ENCODE measurements at regions not wholly inside any gene's neighbourhood (a gene's known extent, or its start where the extent isn't known, plus 50 kb on each side); places are given as distances from the start of the nearest gene placed in this dataset.
A peak's percentile ranks its signal among the peaks of the same experiment; 100 is the strongest.
"Not testable (repeated sequence)": the region's sequence is repeated elsewhere in the genome, so short reads cannot be mapped to it uniquely, and the experiment has no call there.

- DNase-seq (ENCODE audit: low read depth in 2 of 2), result peak in 1 of 2 donors; percentile 9
- H3K4me3 ChIP-seq (replicated peaks in 1 of 2; ENCODE audit: low read depth in 2 of 2, low read length in 2 of 2), result no peak overlapping the region
- no peak for TF ChIP-seq CTCF (IDR thresholded peaks at IDR 0.05; ENCODE audit: low read depth, low read length)
Measured at GRCh38 chr13:39822437-39822836, 167.0 kb downstream of the COG6 start.

GRCh38 chr13:39823063-39823713 is 167.7 kb downstream of the COG6 start:
- no peak for DNase-seq (ENCODE audit: low read depth in 2 of 2)
- no peak for TF ChIP-seq CTCF (IDR thresholded peaks at IDR 0.05; ENCODE audit: low read depth, low read length)
- H3K4me3 ChIP-seq (replicated peaks in 1 of 2; ENCODE audit: low read depth in 2 of 2, low read length in 2 of 2), result no peak overlapping the region

DNA sequence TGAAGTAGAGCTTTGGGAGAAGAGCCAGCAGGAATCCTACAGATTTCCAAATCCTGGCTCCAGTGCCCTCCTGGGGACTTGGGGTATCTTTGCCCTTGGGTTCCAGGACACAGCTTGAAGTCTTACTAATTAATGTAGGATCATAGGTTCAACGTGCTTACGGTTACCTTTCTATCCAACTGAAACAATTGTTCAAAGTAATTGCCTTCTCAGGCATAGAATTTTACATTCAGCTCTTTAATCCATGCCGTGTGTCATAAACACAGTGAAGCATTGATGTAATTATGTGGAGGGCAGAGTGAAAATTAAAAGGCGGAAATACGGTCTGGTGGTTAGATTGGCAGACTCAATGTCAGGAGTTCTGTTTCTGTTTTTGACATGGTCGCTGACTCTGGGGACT is 170.4 kb downstream of the COG6 start:
- no peak overlapping the region for H3K4me3 ChIP-seq (replicated peaks in 1 of 2; ENCODE audit: low read depth in 2 of 2, low read length in 2 of 2)
- no peak for DNase-seq (ENCODE audit: low read depth in 2 of 2)
- no peak for TF ChIP-seq CTCF (IDR thresholded peaks at IDR 0.05; ENCODE audit: low read depth, low read length)

GRCh38 chr13:39835253-39835652 is 179.8 kb downstream of the COG6 start:
- DNase-seq (ENCODE audit: low read depth in 2 of 2), result no peak
- TF ChIP-seq CTCF (IDR thresholded peaks at IDR 0.05; ENCODE audit: low read depth, low read length), result no peak
- no peak overlapping the region for H3K4me3 ChIP-seq (replicated peaks in 1 of 2; ENCODE audit: low read depth in 2 of 2, low read length in 2 of 2)

GRCh38 chr13:39836038-39836437 is 180.6 kb downstream of the COG6 start:
- no peak overlapping the region for H3K4me3 ChIP-seq (replicated peaks in 1 of 2; ENCODE audit: low read depth in 2 of 2, low read length in 2 of 2)
- TF ChIP-seq CTCF (IDR thresholded peaks at IDR 0.05; ENCODE audit: low read depth, low read length), result no peak
- DNase-seq (ENCODE audit: low read depth in 2 of 2), result no peak

GRCh38 chr13:39837866-39838265 is 182.4 kb downstream of the COG6 start:
- not testable (repeated sequence) for H3K4me3 ChIP-seq (replicated peaks in 1 of 2; ENCODE audit: low read depth in 2 of 2, low read length in 2 of 2); DNase-seq (ENCODE audit: low read depth in 2 of 2)

GRCh38 chr13:39840201-39840600 is 184.7 kb downstream of the COG6 start:
- H3K4me3 ChIP-seq (replicated peaks in 1 of 2; ENCODE audit: low read depth in 2 of 2, low read length in 2 of 2), result no peak overlapping the region
- peak in 1 of 2 donors; percentile 58 for DNase-seq (ENCODE audit: low read depth in 2 of 2)
- no peak for TF ChIP-seq CTCF (IDR thresholded peaks at IDR 0.05; ENCODE audit: low read depth, low read length)

All from cardiac fibroblast (primary cell).